OCI-LY1 (cell line): ENCODE measurements at regions not wholly inside any gene's neighbourhood (a gene's known extent, or its start where the extent isn't known, plus 50 kb on each side); places are given as distances from the start of the nearest gene placed in this dataset.

Experiments
- EZH2 ChIP-seq: fragments of 200-600 bp; sonication (generic), shearing (Covaris generic); IDR thresholded peaks from 2 replicates; pipeline ENCODE4 v1.8.0; 2017; ENCODE audit warnings: borderline replicate concordance, mixed run types, mild to moderate bottlenecking, antibody characterized with exemption, low read length, moderate library complexity, mixed read lengths
- TF ChIP-seq, protein P1 (sequence below): fragments of 200-600 bp; sonication (generic), shearing (Covaris generic); IDR thresholded peaks from 2 replicates; pipeline ENCODE4 v1.5.1; 2017; ENCODE audit warnings: mild to moderate bottlenecking, antibody characterized with exemption, low read length, moderate library complexity, mixed read lengths

- TF ChIP-seq, protein P1, sequence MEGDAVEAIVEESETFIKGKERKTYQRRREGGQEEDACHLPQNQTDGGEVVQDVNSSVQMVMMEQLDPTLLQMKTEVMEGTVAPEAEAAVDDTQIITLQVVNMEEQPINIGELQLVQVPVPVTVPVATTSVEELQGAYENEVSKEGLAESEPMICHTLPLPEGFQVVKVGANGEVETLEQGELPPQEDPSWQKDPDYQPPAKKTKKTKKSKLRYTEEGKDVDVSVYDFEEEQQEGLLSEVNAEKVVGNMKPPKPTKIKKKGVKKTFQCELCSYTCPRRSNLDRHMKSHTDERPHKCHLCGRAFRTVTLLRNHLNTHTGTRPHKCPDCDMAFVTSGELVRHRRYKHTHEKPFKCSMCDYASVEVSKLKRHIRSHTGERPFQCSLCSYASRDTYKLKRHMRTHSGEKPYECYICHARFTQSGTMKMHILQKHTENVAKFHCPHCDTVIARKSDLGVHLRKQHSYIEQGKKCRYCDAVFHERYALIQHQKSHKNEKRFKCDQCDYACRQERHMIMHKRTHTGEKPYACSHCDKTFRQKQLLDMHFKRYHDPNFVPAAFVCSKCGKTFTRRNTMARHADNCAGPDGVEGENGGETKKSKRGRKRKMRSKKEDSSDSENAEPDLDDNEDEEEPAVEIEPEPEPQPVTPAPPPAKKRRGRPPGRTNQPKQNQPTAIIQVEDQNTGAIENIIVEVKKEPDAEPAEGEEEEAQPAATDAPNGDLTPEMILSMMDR: no peak
- no peak for TF ChIP-seq EZH2
Measured at GRCh38 chr5:75975496-75975895, 107.7 kb upstream of the SV2C start.
